OCI-LY7 (cell line): ENCODE measurements at regions not wholly inside any gene's neighbourhood (a gene's known extent, or its start where the extent isn't known, plus 50 kb on each side); places are given as distances from the start of the nearest gene placed in this dataset.

ENCODE experiments used
- EZH2phosphoT487 ChIP-seq: fragments of 200-600 bp; sonication (generic); IDR thresholded peaks from 2 replicates; pipeline ENCODE4 v1.6.1; 2018; ENCODE audit warnings: low read depth, borderline replicate concordance, mild to moderate bottlenecking, mixed run types, antibody characterized with exemption, low read length, moderate library complexity, mixed read lengths
- TF ChIP-seq, protein P1 (sequence below): fragments of 200-600 bp; sonication (generic); conservative IDR thresholded peaks from 2 replicates; pipeline ENCODE4 v1.5.1; 2014; ENCODE audit warnings: mild to moderate bottlenecking, antibody characterized with exemption, low read length, moderate library complexity, mixed read lengths

DNA sequence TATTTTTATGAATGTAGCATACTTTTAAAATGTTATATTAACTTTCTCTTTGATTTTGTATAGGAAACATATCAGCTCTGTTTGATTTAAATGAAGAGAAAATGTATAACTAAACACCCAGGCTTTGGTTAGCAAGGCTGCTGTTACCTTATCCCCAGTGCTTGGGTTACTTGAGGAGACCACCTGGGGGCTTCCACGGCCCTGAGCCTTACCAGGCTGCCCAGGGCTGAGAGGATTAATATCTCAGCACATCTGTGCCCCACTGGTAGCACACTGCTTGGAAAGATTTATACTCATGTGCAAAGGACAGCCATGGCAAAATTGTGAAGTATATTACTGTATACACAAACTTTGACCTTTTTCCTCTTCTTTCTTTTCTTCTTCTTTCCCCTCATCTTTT lies 752.9 kb downstream of the RAPGEF2 start:
- TF ChIP-seq, protein P1, sequence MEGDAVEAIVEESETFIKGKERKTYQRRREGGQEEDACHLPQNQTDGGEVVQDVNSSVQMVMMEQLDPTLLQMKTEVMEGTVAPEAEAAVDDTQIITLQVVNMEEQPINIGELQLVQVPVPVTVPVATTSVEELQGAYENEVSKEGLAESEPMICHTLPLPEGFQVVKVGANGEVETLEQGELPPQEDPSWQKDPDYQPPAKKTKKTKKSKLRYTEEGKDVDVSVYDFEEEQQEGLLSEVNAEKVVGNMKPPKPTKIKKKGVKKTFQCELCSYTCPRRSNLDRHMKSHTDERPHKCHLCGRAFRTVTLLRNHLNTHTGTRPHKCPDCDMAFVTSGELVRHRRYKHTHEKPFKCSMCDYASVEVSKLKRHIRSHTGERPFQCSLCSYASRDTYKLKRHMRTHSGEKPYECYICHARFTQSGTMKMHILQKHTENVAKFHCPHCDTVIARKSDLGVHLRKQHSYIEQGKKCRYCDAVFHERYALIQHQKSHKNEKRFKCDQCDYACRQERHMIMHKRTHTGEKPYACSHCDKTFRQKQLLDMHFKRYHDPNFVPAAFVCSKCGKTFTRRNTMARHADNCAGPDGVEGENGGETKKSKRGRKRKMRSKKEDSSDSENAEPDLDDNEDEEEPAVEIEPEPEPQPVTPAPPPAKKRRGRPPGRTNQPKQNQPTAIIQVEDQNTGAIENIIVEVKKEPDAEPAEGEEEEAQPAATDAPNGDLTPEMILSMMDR = no peak
- no peak for TF ChIP-seq EZH2phosphoT487
